ENCODE measurements at regions not wholly inside any gene's neighbourhood (a gene's known extent, or its start where the extent isn't known, plus 50 kb on each side); places are given as distances from the start of the nearest gene placed in this dataset.
A peak's percentile ranks its signal among the peaks of the same experiment; 100 is the strongest.

- CTCF ChIA-PET (ENCODE audit: low intra/inter-chr PET ratio) = no interaction called here
- no peak overlapping the region for H3K27ac ChIP-seq (ENCODE audit: extremely low read depth, low read depth, low read length)
- no peaks in the 10 kb centered on the region for H3K79me2 ChIP-seq (ENCODE audit: control insufficient read depth, insufficient read depth, low read length)
- BruUV-seq (replicated peaks) = no TSS peak
- H4K20me1 ChIP-seq (replicated peaks; ENCODE audit: control insufficient read depth, insufficient read depth, low read length) = no peaks in the 10 kb centered on the region
- DNase-seq (ENCODE audit: extremely low read depth in 1 of 4, low spot score in 3 of 4) = no peak
- TF ChIP-seq THRB (CRISPR knock-in tag; conservative IDR thresholded peaks at IDR 0.05) (no peak), C11orf30 (IDR thresholded peaks at IDR 0.05; ENCODE audit: low read depth) (0 out of 2 replicates have a peak, but pooled peaks have one; percentile 2), PTTG1 (tag; IDR thresholded peaks at IDR 0.05; ENCODE audit: low read depth) (no peak), GABPB2 (CRISPR knock-in tag; conservative IDR thresholded peaks at IDR 0.05) (no peak), LEF1 (IDR thresholded peaks at IDR 0.05) (no peak), GMEB1 (CRISPR knock-in tag; IDR thresholded peaks at IDR 0.05) (no peak)
- peaks cover 0 to 3% of the 10 kb centered on the region in 2 experiments; a peak in 2 of 5 replicates for H3K4me1 ChIP-seq (replicated peaks in 1 of 2; ENCODE audit: control insufficient read depth in 2 of 2, insufficient read depth in 2 of 2, low read length in 2 of 2)
- POLR2A ChIA-PET = no interaction called here
- no peaks in the 10 kb centered on the region for H3K9me1 ChIP-seq (ENCODE audit: control insufficient read depth, insufficient read depth, low read length)
- H2AFZ ChIP-seq (ENCODE audit: low read depth, low read length) = no peak overlapping the region
- no peak overlapping the region for H3K4me2 ChIP-seq (ENCODE audit: insufficient read depth, low read length)
- no peak for FAIRE-seq
- ATAC-seq = no peak
- in situ Hi-C loops (cut with MboI) (no loop called here), intact Hi-C loops (cut with micrococcal nuclease) (no loop called here)
- H3K27me3 ChIP-seq (ENCODE audit: control insufficient read depth in 2 of 2, insufficient read depth in 2 of 2, low read length in 2 of 2) = peaks cover 3 to 53% of the 10 kb centered on the region in 2 experiments
- H3K9me3 ChIP-seq (replicated peaks; ENCODE audit: control insufficient read depth, insufficient read depth, low read depth, low read length) = no peaks in the 10 kb centered on the region
- H3K9ac ChIP-seq (ENCODE audit: insufficient read depth in 1 of 2, low read depth in 2 of 2, low read length in 2 of 2) = 0 out of 4 replicates have a peak overlapping the region, but pooled peaks of 1 of the 2 experiments have one; percentile 45
- no peaks in the 10 kb centered on the region for H3K36me3 ChIP-seq (ENCODE audit: control insufficient read depth, insufficient read depth, low read length)
- H3K4me3 ChIP-seq = no peak overlapping the region
- 25% methylated on average over 12 of the region's 19 CpGs for WGBS (ENCODE audit: insufficient coverage, low coverage, missing lambda C conversion rate)
Measured at GRCh38 chr11:8337130-8337795, 73.6 kb upstream of the LMO1 start.

Data from K562 (cell line).